Spinal cord (tissue), 9 donors: ENCODE measurements at regions not wholly inside any gene's neighbourhood (a gene's known extent, or its start where the extent isn't known, plus 50 kb on each side); places are given as distances from the start of the nearest gene placed in this dataset.

ENCODE experiments used
- DNase-seq, 6 donors: peaks; one replicate each; pipeline versions ENCODE4 v3.0.0 to v3.0.0-alpha.2; 2013 to 2015; ENCODE audit warnings: low spot score in 6 of 6, low read depth in 4 of 6
- H3K27ac ChIP-seq: one replicate; pipeline ENCODE4 v1.5.1; 2013; ENCODE audit warnings: low read depth, low read length, control low read depth
- H3K27me3 ChIP-seq: one replicate; pipeline ENCODE4 v1.6.1; 2013; ENCODE audit warnings: low read length; ENCODE audit not compliant: control insufficient read depth, insufficient read depth
- H3K36me3 ChIP-seq: one replicate; pipeline ENCODE4 v1.6.1; 2013; ENCODE audit warnings: low read length; ENCODE audit not compliant: control insufficient read depth, insufficient read depth
- H3K4me1 ChIP-seq: one replicate; pipeline ENCODE4 v1.6.1; 2013; ENCODE audit warnings: low read length; ENCODE audit not compliant: control insufficient read depth, insufficient read depth
- H3K4me3 ChIP-seq: one replicate; pipeline ENCODE4 v1.5.1; 2013; ENCODE audit warnings: low read depth, low read length, control low read depth
- H3K9me3 ChIP-seq: one replicate; pipeline ENCODE4 v1.6.1; 2013; ENCODE audit warnings: low read length; ENCODE audit not compliant: control insufficient read depth, insufficient read depth
- WGBS: methylation state at CpG from one replicate; pipeline ENCODE4 v1.1.5; 2013; ENCODE audit warnings: missing lambda C conversion rate; ENCODE audit not compliant: insufficient coverage; 5-methylcytosine and 5-hydroxymethylcytosine counted together
- donor health status: healthy.

DNA sequence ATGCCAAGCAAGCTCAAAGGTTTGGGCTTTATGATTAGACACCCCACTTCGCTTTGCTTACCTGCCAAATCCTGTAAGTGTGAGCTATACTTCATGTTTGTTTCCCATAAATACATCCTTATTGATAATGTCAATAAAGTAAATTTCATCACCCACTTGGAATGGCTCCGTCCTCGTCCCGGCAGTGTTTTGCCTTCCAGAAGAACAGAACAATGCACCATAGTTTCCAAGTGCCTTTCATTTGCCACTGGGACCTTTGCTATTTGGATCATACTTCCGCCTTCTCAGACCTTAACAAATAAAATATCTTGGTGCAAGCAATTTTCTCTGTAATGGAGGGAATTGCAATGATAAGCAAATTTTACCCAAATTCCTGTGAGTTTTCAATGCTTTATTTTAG lies 229.3 kb downstream of the PIK3R1 start:
- no peak for DNase-seq
- no peak overlapping the region for H3K4me3 ChIP-seq
- no peaks in the 10 kb centered on the region for H3K9me3 ChIP-seq
- H3K27ac ChIP-seq, result no peak overlapping the region
- H3K27me3 ChIP-seq, result no peaks in the 10 kb centered on the region
- no CpG with 5 or more reads among the region's 5 CpGs for WGBS
- peaks cover 3% of the 10 kb centered on the region for H3K4me1 ChIP-seq
- H3K36me3 ChIP-seq, result no peaks in the 10 kb centered on the region

DNA sequence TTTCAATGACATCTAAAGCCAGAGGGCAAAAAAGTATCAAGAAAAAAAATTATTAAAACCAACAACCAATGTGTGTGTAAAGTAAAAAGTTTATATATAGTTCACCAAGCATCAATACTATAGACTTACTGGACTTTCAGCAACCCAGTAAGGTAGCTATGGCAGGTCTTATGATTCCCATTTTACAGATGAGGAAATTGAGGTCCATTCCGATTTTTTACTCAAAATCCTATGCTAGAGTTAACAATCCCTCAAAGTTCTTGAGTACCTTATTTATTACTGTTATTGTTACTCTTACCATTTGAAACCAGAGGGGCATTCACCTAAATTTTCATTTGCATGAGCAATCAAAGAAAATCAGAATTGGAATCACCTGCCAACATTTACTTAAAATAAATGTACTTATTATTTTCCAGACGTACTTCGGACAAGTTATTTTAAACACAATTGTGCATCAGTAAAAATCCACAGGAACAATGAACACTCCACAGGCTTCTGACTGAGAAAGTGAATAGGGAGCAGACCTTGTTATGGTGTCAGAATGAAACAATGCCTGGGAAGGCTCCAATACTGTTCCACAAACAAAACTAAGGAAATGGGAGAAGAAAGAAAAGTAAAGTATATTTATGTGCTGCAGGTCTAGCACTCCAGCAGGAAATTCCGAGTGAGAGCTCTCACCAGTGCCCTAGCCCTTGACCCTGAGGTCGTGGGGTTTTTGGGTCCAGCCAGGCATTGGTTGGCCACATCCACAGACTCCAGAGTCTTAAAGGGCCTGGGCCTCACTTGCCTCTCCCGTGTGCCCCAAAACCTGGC lies 229.9 kb downstream of the PIK3R1 start:
- no peak for DNase-seq
- Histone ChIP-seq H3K9me3 (no peaks in the 10 kb centered on the region), H3K4me3 (no peak overlapping the region), H3K4me1 (peaks cover 3% of the 10 kb centered on the region), H3K27me3 (no peaks in the 10 kb centered on the region), H3K27ac (no peak overlapping the region), H3K36me3 (no peaks in the 10 kb centered on the region)
- 55% methylated on average over 2 of the region's 6 CpGs for WGBS

DNA sequence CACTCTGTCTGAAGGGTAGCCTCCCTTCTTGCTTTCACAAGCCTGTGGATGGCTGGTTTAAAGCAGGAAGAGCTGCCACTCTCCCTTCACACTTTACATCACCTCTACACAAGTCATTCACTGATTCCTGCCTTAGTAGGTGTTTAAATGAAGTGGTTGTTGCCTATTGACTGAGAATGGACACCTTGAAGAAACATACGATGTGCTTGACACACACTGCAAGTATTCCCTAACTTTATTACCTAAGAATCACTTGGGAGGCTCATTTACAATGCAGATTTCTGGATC lies 230.5 kb downstream of the PIK3R1 start:
- Histone ChIP-seq H3K9me3 (no peaks in the 10 kb centered on the region), H3K4me3 (no peak overlapping the region), H3K36me3 (no peaks in the 10 kb centered on the region), H3K27ac (no peak overlapping the region), H3K27me3 (no peaks in the 10 kb centered on the region), H3K4me1 (peaks cover 2% of the 10 kb centered on the region)
- no peak for DNase-seq
- no CpG with 5 or more reads among the region's 1 CpG for WGBS

DNA sequence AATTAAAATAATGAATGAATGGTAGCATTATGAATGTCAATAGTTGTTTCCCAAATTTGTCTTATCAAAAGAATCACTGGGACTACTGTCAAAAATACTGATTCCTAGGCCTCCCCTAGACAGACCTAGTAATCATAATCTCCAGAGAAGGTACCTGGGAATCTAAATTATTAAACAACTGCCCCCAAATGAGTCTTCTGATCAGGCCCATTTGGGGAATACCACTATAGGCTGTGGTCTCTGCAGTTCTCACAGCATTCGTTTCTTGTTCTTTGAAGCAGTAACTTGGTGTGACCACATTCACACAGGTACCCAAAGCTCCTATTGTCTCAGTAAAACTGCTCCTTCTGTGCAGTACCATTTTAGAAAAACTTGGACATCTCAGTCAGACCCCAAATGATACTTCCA lies 230.9 kb downstream of the PIK3R1 start:
- no peak overlapping the region for H3K27ac ChIP-seq
- DNase-seq, result no peak
- H3K4me1 ChIP-seq, result no peaks in the 10 kb centered on the region
- H3K27me3 ChIP-seq, result no peaks in the 10 kb centered on the region
- H3K36me3 ChIP-seq, result no peaks in the 10 kb centered on the region
- WGBS, result 73% methylated on average over 1 of the region's 1 CpG
- no peak overlapping the region for H3K4me3 ChIP-seq
- H3K9me3 ChIP-seq, result no peaks in the 10 kb centered on the region

DNA sequence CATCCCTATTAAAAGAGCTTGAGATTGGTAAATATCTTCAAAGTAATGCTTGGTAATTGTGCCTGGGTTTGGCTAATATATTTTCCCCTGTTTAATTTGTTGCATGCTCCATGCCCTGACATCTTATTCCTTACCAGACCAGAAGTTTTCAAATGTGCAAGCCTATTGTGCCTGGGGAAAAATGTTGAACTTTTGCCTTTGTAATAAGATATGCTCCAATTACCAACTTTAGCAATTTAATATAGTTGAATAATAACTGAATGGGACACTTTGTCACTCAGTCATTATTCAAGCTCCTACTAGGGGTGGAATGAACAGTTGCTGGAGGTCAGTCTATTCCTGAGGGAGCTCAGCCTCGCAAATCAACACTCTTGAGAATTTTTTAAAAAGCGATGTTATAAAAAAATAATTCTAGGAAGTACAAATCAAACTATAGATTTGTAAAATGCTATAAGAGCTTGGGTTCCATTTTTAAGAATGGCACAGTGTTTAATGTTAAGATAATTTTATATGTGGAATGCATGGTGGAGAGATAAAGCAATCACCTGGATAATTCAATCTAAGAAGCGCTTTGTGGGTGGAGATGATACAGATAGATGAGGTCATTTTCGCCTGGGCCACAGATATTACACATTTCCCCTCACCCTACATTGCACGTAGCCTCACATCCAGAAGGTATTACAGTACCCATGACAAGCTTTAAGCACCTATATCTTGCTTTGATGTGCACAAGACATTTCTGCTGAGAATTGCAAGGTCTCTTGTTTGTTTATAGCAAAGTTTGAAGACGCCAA lies 231.8 kb downstream of the PIK3R1 start:
- H3K27me3 ChIP-seq, result no peaks in the 10 kb centered on the region
- no peak overlapping the region for H3K4me3 ChIP-seq
- no peaks in the 10 kb centered on the region for H3K4me1 ChIP-seq
- DNase-seq, result peak in 1 of 6 donors; percentile 21
- H3K27ac ChIP-seq, result no peak overlapping the region
- WGBS, result no CpG with 5 or more reads among the region's 6 CpGs
- H3K9me3 ChIP-seq, result no peaks in the 10 kb centered on the region
- H3K36me3 ChIP-seq, result no peaks in the 10 kb centered on the region

DNA sequence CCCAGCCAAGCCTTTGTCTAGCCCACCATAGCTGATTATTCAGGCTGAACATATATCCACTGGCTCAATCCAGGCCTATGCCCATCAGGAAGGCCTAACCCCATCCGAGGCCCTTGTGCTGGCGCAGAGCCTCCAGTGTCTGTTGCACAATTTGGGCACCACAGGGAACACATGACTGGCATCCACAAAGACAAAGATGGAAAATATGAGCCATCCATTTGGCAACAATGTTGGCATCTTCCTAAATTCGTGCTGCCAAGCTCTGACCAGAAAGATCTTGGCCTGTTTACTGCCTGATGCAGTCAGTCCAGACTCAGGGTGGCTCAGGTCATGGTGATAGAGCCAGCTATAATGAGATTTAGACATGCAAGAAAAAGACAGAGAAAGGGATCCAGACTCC lies 233.8 kb downstream of the PIK3R1 start:
- no peaks in the 10 kb centered on the region for H3K27me3 ChIP-seq
- H3K36me3 ChIP-seq, result no peaks in the 10 kb centered on the region
- no peaks in the 10 kb centered on the region for H3K4me1 ChIP-seq
- H3K27ac ChIP-seq, result no peak overlapping the region
- no peaks in the 10 kb centered on the region for H3K9me3 ChIP-seq
- H3K4me3 ChIP-seq, result no peak overlapping the region
- no peak for DNase-seq
- 87% methylated on average over 3 of the region's 3 CpGs for WGBS

DNA sequence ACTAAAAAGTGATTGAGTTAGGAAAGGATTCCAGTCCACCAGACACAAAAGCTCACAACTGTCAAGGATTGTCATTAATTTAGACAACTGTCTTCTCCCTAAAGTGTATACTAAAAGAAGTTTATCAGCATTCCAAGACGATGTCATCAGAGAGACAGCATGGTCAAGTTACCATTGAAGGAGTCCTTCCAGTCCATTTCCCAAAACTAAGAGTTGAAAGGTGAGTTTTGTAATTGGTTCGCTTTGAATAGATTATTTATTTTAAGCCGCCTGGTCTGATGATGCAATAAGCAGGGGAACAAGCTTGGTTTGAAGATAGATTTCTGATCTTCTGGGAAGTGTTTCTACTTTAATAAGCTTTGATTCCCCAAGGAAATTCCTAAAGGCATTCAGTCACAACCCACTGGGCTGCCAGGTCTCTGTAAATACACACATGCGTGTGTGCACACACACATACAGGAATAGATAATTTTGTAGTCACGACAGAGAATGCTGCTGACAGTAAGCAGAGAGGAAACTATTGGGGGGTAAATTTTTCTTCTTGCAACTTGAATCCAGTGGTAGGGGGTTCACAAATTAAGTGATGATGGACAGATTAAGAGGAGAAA lies 234.8 kb downstream of the PIK3R1 start:
- Histone ChIP-seq H3K9me3 (no peaks in the 10 kb centered on the region), H3K36me3 (no peaks in the 10 kb centered on the region), H3K27me3 (no peaks in the 10 kb centered on the region), H3K4me3 (no peak overlapping the region), H3K4me1 (no peaks in the 10 kb centered on the region), H3K27ac (no peak overlapping the region)
- no CpG with 5 or more reads among the region's 5 CpGs for WGBS
- DNase-seq, result no peak

GRCh38 chr5:68452286-68452685 lies 236.7 kb downstream of the PIK3R1 start:
- no peak for DNase-seq
- no peak overlapping the region for H3K27ac ChIP-seq
- no peaks in the 10 kb centered on the region for H3K27me3 ChIP-seq
- WGBS, result no CpG with 5 or more reads among the region's 3 CpGs
- H3K9me3 ChIP-seq, result no peaks in the 10 kb centered on the region
- H3K4me3 ChIP-seq, result no peak overlapping the region
- no peaks in the 10 kb centered on the region for H3K36me3 ChIP-seq
- H3K4me1 ChIP-seq, result no peaks in the 10 kb centered on the region

DNA sequence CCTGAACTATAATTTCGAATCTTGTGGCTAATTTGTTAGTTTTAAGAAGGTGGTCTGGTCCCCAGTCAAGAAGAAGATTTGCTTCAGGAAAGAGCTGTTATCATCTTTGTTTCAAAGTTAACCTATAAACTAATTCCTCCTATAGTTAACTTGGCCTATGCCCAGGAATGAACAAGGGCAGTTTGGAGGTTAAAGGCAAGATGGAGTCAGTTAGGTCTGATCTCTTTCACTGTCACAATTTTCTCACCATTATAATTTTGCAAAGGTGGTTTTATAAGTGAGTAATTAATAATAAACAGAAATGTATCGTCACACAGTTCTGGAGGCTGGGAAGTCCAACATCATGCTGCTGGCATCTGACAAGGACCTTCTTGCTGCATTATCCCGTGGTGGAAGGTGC lies 238.6 kb downstream of the PIK3R1 start:
- H3K36me3 ChIP-seq, result no peaks in the 10 kb centered on the region
- H3K27me3 ChIP-seq, result no peaks in the 10 kb centered on the region
- H3K27ac ChIP-seq, result no peak overlapping the region
- DNase-seq, result no peak
- no peaks in the 10 kb centered on the region for H3K9me3 ChIP-seq
- H3K4me1 ChIP-seq, result no peaks in the 10 kb centered on the region
- H3K4me3 ChIP-seq, result no peak overlapping the region
- WGBS, result 80% methylated on average over 1 of the region's 3 CpGs

GRCh38 chr5:68454766-68455165 lies 239.2 kb downstream of the PIK3R1 start:
- no peaks in the 10 kb centered on the region for H3K9me3 ChIP-seq
- H3K27me3 ChIP-seq, result no peaks in the 10 kb centered on the region
- H3K4me1 ChIP-seq, result no peaks in the 10 kb centered on the region
- no CpG with 5 or more reads among the region's 2 CpGs for WGBS
- no peak overlapping the region for H3K4me3 ChIP-seq
- H3K27ac ChIP-seq, result no peak overlapping the region
- H3K36me3 ChIP-seq, result no peaks in the 10 kb centered on the region
- DNase-seq, result no peak
